Breast epithelium (tissue), 4 donors: ENCODE measurements at regions not wholly inside any gene's neighbourhood (a gene's known extent, or its start where the extent isn't known, plus 50 kb on each side); places are given as distances from the start of the nearest gene placed in this dataset.

Source experiments
- DNase-seq, 2 donors: peaks; one replicate each; pipeline ENCODE4 v3.0.0-alpha.2; 2019; ENCODE audit warnings: low spot score in 2 of 2
- H3K27ac ChIP-seq, 2 donors: fragments of 200-600 bp; sonication (generic) in 1 of 2; one replicate each; pipeline ENCODE4 v1.5.1; 2016 to 2019; ENCODE audit warnings: mild to moderate bottlenecking in 1 of 2
- H3K27me3 ChIP-seq, 2 donors: fragments of 200-600 bp; sonication (generic) in 1 of 2; one replicate each; pipeline versions ENCODE4 v1.5.1 to v1.6.0; 2017 to 2019; ENCODE audit warnings: control low read depth in 1 of 2, mild to moderate bottlenecking in 1 of 2
- H3K36me3 ChIP-seq: fragments of 200-600 bp; one replicate; pipeline ENCODE4 v1.5.1; 2019
- H3K4me1 ChIP-seq, 2 donors: fragments of 200-600 bp; sonication (generic); one replicate each; pipeline ENCODE4 v1.5.1; 2016 to 2019; ENCODE audit warnings: control low read depth in 1 of 2
- H3K4me3 ChIP-seq, 3 donors: fragments of 200-600 bp; sonication (generic); 1 replicate in 2 of 3; 2 replicates in 1 of 3; pipeline ENCODE4 v1.5.1; 2016 to 2019; ENCODE audit warnings: mild to moderate bottlenecking in 3 of 3, moderate library complexity in 2 of 3
- H3K9me3 ChIP-seq, 2 donors: fragments of 200-600 bp; sonication (generic) in 1 of 2; one replicate each; pipeline ENCODE4 v1.5.1; 2016 to 2019; ENCODE audit warnings: control low read depth in 1 of 2
- POLR2A ChIP-seq: fragments of 450-650 bp; IDR thresholded peaks from one replicate; pipeline ENCODE4 v1.6.1; 2016; ENCODE audit warnings: antibody characterized with exemption, mild to moderate bottlenecking, moderate library complexity
- POLR2AphosphoS5 ChIP-seq, 3 donors: sonication (generic); formaldehyde crosslinking; IDR thresholded peaks; one replicate each; pipeline ENCODE4 v1.6.1; 2017; ENCODE audit warnings: antibody characterized with exemption in 3 of 3
- intact Hi-C: fragments of 100-400 bp; cut with DNase I; formaldehyde crosslinking; loops from one replicate; pipeline ENCODE4 v1.15.1; 2023; ENCODE audit warnings: low total_unique reads
- TF ChIP-seq, protein P1 (sequence below), 3 donors: fragments of 450-650 bp; IDR thresholded peaks; one replicate each; pipeline ENCODE4 v1.5.1; 2016 to 2017; ENCODE audit warnings: antibody characterized with exemption in 3 of 3, mild to moderate bottlenecking in 3 of 3, moderate library complexity in 3 of 3

DNA sequence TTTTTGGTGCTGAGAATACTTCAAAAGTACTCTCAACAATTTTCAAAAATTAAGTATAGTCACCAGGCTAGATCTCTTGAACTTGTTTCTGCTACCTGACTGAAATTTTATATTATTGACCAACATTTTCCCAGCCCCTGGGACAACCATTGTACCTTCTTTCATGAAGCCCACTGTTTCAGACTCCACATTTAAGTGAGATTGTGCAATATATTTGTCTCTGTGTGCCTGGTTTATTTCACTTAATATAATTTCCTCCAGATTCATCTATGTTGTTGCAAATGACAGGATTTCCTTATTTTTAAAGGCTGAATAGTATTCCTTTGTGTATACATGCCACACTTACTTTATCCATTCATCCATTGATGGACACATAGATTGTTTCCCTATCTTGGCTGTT lies 354.2 kb upstream of the VRK2 start:
- intact Hi-C loops = no loop called here
- no peaks in the 10 kb centered on the region for H3K36me3 ChIP-seq
- no peak overlapping the region for H3K4me3 ChIP-seq
- H3K4me1 ChIP-seq = no peaks in the 10 kb centered on the region
- TF ChIP-seq, protein P1, sequence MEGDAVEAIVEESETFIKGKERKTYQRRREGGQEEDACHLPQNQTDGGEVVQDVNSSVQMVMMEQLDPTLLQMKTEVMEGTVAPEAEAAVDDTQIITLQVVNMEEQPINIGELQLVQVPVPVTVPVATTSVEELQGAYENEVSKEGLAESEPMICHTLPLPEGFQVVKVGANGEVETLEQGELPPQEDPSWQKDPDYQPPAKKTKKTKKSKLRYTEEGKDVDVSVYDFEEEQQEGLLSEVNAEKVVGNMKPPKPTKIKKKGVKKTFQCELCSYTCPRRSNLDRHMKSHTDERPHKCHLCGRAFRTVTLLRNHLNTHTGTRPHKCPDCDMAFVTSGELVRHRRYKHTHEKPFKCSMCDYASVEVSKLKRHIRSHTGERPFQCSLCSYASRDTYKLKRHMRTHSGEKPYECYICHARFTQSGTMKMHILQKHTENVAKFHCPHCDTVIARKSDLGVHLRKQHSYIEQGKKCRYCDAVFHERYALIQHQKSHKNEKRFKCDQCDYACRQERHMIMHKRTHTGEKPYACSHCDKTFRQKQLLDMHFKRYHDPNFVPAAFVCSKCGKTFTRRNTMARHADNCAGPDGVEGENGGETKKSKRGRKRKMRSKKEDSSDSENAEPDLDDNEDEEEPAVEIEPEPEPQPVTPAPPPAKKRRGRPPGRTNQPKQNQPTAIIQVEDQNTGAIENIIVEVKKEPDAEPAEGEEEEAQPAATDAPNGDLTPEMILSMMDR (IDR thresholded peaks at IDR 0.05) = no peak
- TF ChIP-seq POLR2AphosphoS5 (IDR thresholded peaks at IDR 0.05) = no peak
- TF ChIP-seq POLR2A = no peak
- no peak overlapping the region for H3K27ac ChIP-seq
- DNase-seq = no peak
- no peaks in the 10 kb centered on the region for H3K27me3 ChIP-seq
- H3K9me3 ChIP-seq = peaks cover 7 to 23% of the 10 kb centered on the region in 2 donors

DNA sequence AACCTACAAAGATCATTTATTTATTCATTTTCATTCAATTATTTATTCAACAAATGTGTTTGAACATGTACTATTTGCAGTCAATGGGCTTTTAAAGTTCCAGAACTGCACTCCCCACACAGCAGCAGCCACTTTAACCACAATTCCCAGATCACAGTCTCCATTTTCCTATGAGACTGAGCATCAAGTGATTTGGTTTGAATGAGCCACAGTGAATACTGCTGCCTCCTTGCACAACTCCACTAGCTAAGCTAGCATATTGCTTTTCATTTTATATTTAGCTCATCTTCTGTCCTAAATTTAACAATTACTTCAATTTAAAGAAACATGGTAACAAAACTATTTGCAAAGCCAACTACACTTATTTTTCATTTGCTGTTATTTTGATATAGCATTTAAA lies 353.4 kb upstream of the VRK2 start:
- H3K9me3 ChIP-seq = peaks cover 7 to 23% of the 10 kb centered on the region in 2 donors
- DNase-seq = no peak
- intact Hi-C loops = no loop called here
- H3K27me3 ChIP-seq = no peaks in the 10 kb centered on the region
- TF ChIP-seq POLR2A (no peak), POLR2AphosphoS5 (IDR thresholded peaks at IDR 0.05) (no peak)
- TF ChIP-seq, protein P1 (IDR thresholded peaks at IDR 0.05) = no peak
- no peak overlapping the region for H3K27ac ChIP-seq
- H3K36me3 ChIP-seq = no peaks in the 10 kb centered on the region
- H3K4me1 ChIP-seq = no peaks in the 10 kb centered on the region
- no peak overlapping the region for H3K4me3 ChIP-seq

DNA sequence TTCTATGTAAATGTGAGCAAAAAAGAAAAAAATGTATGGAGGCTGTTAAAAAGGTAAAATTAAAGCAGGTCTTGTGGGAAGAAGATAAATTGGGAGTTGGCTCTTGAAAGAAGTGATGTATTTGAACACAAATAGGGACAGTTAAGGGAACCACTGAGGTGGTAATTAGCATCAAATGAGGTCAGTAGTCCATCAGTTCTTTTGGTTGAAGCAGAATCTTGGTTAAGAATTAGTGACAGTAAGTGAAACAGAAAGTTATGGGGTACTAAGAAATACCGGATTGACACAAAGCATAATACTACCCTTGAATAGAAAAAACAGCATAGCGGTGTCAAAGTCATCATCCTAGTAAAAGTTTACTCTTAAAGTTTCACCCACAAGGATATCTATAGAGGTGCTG lies 352.6 kb upstream of the VRK2 start:
- H3K9me3 ChIP-seq = peaks cover 7 to 17% of the 10 kb centered on the region in 2 donors
- H3K27ac ChIP-seq = no peak overlapping the region
- DNase-seq = no peak
- TF ChIP-seq POLR2AphosphoS5 (IDR thresholded peaks at IDR 0.05) = no peak
- no peak for TF ChIP-seq POLR2A
- no peaks in the 10 kb centered on the region for H3K4me1 ChIP-seq
- intact Hi-C loops = no loop called here
- H3K27me3 ChIP-seq = no peaks in the 10 kb centered on the region
- no peak overlapping the region for H3K4me3 ChIP-seq
- no peaks in the 10 kb centered on the region for H3K36me3 ChIP-seq

DNA sequence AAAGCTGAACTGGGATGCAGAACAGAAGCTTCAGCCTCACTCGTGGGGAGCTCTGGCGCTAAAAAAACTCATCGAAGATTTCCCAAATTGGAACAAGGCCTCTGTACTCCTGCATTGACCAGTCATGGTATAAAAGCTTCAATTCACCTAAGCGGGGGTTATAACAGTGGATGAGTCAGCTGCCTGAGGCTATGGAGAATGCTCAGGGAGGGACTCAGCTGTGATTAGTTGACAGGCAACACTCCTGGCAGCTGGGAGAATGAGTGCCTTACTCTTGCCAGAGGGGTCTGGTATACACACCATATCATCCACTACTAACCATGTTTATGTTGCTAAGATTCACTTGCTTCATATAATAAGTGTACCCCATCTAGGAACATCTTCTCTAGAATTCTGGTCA lies 350.6 kb upstream of the VRK2 start:
- intact Hi-C loops = no loop called here

DNA sequence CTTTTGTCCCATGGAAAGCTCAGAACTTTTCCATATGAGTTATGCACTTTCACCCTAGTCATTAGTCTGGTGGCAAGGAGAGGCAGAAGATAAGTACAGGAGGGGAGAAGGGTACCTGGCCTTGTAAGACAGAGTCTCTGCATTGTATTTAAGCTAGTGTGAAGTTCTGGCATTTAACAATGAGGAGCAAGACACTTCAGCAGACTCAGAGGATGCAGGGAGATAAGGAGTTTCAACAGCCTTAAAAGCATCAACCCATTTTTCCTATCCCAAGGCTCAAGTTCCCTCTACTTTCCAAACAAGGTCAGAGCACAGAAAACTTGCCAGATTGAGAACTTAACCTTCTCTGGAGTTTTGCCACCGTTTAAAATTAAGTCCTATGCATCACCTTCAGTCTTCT lies 348.2 kb upstream of the VRK2 start:
- intact Hi-C loops = no loop called here
- H3K4me1 ChIP-seq = no peaks in the 10 kb centered on the region
- H3K27ac ChIP-seq = no peak overlapping the region
- no peaks in the 10 kb centered on the region for H3K27me3 ChIP-seq
- DNase-seq = no peak
- H3K36me3 ChIP-seq = no peaks in the 10 kb centered on the region
- H3K4me3 ChIP-seq = no peak overlapping the region
- no peaks in the 10 kb centered on the region for H3K9me3 ChIP-seq
- TF ChIP-seq, protein P1 (IDR thresholded peaks at IDR 0.05) = no peak
- no peak for TF ChIP-seq POLR2A
- TF ChIP-seq POLR2AphosphoS5 (IDR thresholded peaks at IDR 0.05) = no peak

More for the DNA sequence above, 350.6 kb upstream of the VRK2 start:
- Histone ChIP-seq H3K9me3 (peaks cover 1 to 8% of the 10 kb centered on the region in 2 donors), H3K27me3 (no peaks in the 10 kb centered on the region), H3K36me3 (no peaks in the 10 kb centered on the region), H3K4me1 (no peaks in the 10 kb centered on the region), H3K27ac (no peak overlapping the region), H3K4me3 (no peak overlapping the region)
- DNase-seq = no peak
- TF ChIP-seq POLR2AphosphoS5 (IDR thresholded peaks at IDR 0.05) = no peak

DNA sequence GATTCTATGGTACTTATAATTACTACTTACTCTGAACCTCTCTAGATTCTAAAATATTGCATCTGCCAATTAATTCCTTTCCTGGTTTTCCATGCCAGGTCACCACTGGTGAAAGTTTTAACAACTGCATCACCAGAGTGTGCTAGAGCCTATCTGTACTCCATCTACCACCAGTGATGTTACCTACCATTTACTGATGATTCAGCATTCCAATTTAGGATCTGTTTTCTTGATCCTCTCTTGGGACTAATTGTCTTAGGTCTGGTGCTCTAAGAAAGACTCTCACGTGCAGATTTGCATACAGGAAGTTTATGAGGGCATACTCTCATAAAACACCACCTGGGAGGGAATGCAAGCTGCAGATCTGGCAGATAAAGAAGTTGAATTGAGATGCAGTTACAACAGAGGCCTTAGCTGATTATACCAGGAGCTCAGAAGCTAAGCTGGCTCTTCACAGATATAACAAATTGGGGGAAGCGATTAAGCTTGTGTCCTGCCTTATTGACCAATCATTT lies 347.6 kb upstream of the VRK2 start:
- Histone ChIP-seq H3K4me1 (no peaks in the 10 kb centered on the region), H3K27ac (no peak overlapping the region), H3K36me3 (no peaks in the 10 kb centered on the region), H3K4me3 (no peak overlapping the region), H3K27me3 (no peaks in the 10 kb centered on the region), H3K9me3 (no peaks in the 10 kb centered on the region)
- no peak for DNase-seq
- intact Hi-C loops = no loop called here
- no peak for TF ChIP-seq POLR2AphosphoS5 (IDR thresholded peaks at IDR 0.05)
- no peak for TF ChIP-seq POLR2A
- TF ChIP-seq, protein P1 (IDR thresholded peaks at IDR 0.05) = no peak
